Spinal cord (tissue), 9 donors: ENCODE measurements at regions not wholly inside any gene's neighbourhood (a gene's known extent, or its start where the extent isn't known, plus 50 kb on each side); places are given as distances from the start of the nearest gene placed in this dataset.

ENCODE experiments used
- DNase-seq, 6 donors: peaks; one replicate each; pipeline versions ENCODE4 v3.0.0 to v3.0.0-alpha.2; 2013 to 2015; ENCODE audit warnings: low spot score in 6 of 6, low read depth in 4 of 6
- H3K27ac ChIP-seq: one replicate; pipeline ENCODE4 v1.5.1; 2013; ENCODE audit warnings: low read depth, low read length, control low read depth
- H3K27me3 ChIP-seq: one replicate; pipeline ENCODE4 v1.6.1; 2013; ENCODE audit warnings: low read length; ENCODE audit not compliant: control insufficient read depth, insufficient read depth
- H3K36me3 ChIP-seq: one replicate; pipeline ENCODE4 v1.6.1; 2013; ENCODE audit warnings: low read length; ENCODE audit not compliant: control insufficient read depth, insufficient read depth
- H3K4me1 ChIP-seq: one replicate; pipeline ENCODE4 v1.6.1; 2013; ENCODE audit warnings: low read length; ENCODE audit not compliant: control insufficient read depth, insufficient read depth
- H3K4me3 ChIP-seq: one replicate; pipeline ENCODE4 v1.5.1; 2013; ENCODE audit warnings: low read depth, low read length, control low read depth
- H3K9me3 ChIP-seq: one replicate; pipeline ENCODE4 v1.6.1; 2013; ENCODE audit warnings: low read length; ENCODE audit not compliant: control insufficient read depth, insufficient read depth
- WGBS: methylation state at CpG from one replicate; pipeline ENCODE4 v1.1.5; 2013; ENCODE audit warnings: missing lambda C conversion rate; ENCODE audit not compliant: insufficient coverage; 5-methylcytosine and 5-hydroxymethylcytosine counted together
- donor health status: healthy.

- Histone ChIP-seq H3K27ac (no peak overlapping the region), H3K27me3 (no peaks in the 10 kb centered on the region), H3K9me3 (no peaks in the 10 kb centered on the region), H3K4me3 (no peak overlapping the region), H3K4me1 (no peaks in the 10 kb centered on the region), H3K36me3 (no peaks in the 10 kb centered on the region)
- no CpG with 5 or more reads among the region's 1 CpG for WGBS
- DNase-seq, result peak in 2 of 6 donors; percentile 34 to 65
Observed at GRCh38 chr4:125681240-125681639, 366.5 kb downstream of the FAT4 start.

GRCh38 chr4:125682730-125683129 is 368.0 kb downstream of the FAT4 start:
- no peaks in the 10 kb centered on the region for H3K27me3 ChIP-seq
- 98% methylated on average over 17 of the region's 18 CpGs for WGBS
- H3K4me1 ChIP-seq, result no peaks in the 10 kb centered on the region
- H3K9me3 ChIP-seq, result no peaks in the 10 kb centered on the region
- H3K27ac ChIP-seq, result no peak overlapping the region
- no peak for DNase-seq
- no peaks in the 10 kb centered on the region for H3K36me3 ChIP-seq
- H3K4me3 ChIP-seq, result no peak overlapping the region

- Histone ChIP-seq H3K27ac (no peak overlapping the region), H3K4me1 (no peaks in the 10 kb centered on the region), H3K36me3 (no peaks in the 10 kb centered on the region), H3K4me3 (no peak overlapping the region), H3K9me3 (no peaks in the 10 kb centered on the region), H3K27me3 (no peaks in the 10 kb centered on the region)
- no CpG with 5 or more reads among the region's 3 CpGs for WGBS
- DNase-seq, result no peak
Observed at GRCh38 chr4:125688841-125689240, 374.1 kb downstream of the FAT4 start.

- H3K4me3 ChIP-seq, result no peak overlapping the region
Observed at GRCh38 chr4:125689805-125690204, 375.1 kb downstream of the FAT4 start.

GRCh38 chr4:125693228-125693627 is 378.5 kb downstream of the FAT4 start:
- H3K9me3 ChIP-seq, result peaks cover 2% of the 10 kb centered on the region
- no peaks in the 10 kb centered on the region for H3K36me3 ChIP-seq
- peak in 5 of 6 donors; percentile 5 to 73 (median 33) for DNase-seq
- H3K27me3 ChIP-seq, result no peaks in the 10 kb centered on the region
- no peaks in the 10 kb centered on the region for H3K4me1 ChIP-seq
- H3K4me3 ChIP-seq, result no peak overlapping the region
- H3K27ac ChIP-seq, result no peak overlapping the region

More at GRCh38 chr4:125689805-125690204, 375.1 kb downstream of the FAT4 start:
- H3K36me3 ChIP-seq, result no peaks in the 10 kb centered on the region
- H3K4me1 ChIP-seq, result no peaks in the 10 kb centered on the region
- no peak overlapping the region for H3K27ac ChIP-seq
- no peak for DNase-seq
- H3K27me3 ChIP-seq, result no peaks in the 10 kb centered on the region
- H3K9me3 ChIP-seq, result no peaks in the 10 kb centered on the region

GRCh38 chr4:125702406-125702805 is 387.7 kb downstream of the FAT4 start:
- peaks cover 2% of the 10 kb centered on the region for H3K9me3 ChIP-seq
- H3K4me3 ChIP-seq, result no peak overlapping the region
- no peaks in the 10 kb centered on the region for H3K27me3 ChIP-seq
- H3K4me1 ChIP-seq, result no peaks in the 10 kb centered on the region
- no peaks in the 10 kb centered on the region for H3K36me3 ChIP-seq
- H3K27ac ChIP-seq, result no peak overlapping the region
- DNase-seq, result no peak

GRCh38 chr4:125703443-125703842 is 388.7 kb downstream of the FAT4 start:
- DNase-seq, result peak in 1 of 6 donors; percentile 34
- Histone ChIP-seq H3K4me3 (no peak overlapping the region), H3K4me1 (no peaks in the 10 kb centered on the region), H3K36me3 (no peaks in the 10 kb centered on the region), H3K27me3 (no peaks in the 10 kb centered on the region), H3K27ac (no peak overlapping the region), H3K9me3 (no peaks in the 10 kb centered on the region)
- 50% methylated on average over 1 of the region's 1 CpG for WGBS

GRCh38 chr4:125704726-125705125 is 390.0 kb downstream of the FAT4 start:
- no peaks in the 10 kb centered on the region for H3K9me3 ChIP-seq
- no peaks in the 10 kb centered on the region for H3K36me3 ChIP-seq
- H3K27ac ChIP-seq, result no peak overlapping the region
- WGBS, result no CpG with 5 or more reads among the region's 3 CpGs
- no peaks in the 10 kb centered on the region for H3K4me1 ChIP-seq
- no peak overlapping the region for H3K4me3 ChIP-seq
- no peak for DNase-seq
- H3K27me3 ChIP-seq, result no peaks in the 10 kb centered on the region

- no peak overlapping the region for H3K4me3 ChIP-seq
- H3K9me3 ChIP-seq, result no peaks in the 10 kb centered on the region
- no peaks in the 10 kb centered on the region for H3K4me1 ChIP-seq
- no peaks in the 10 kb centered on the region for H3K36me3 ChIP-seq
- WGBS, result no CpG with 5 or more reads among the region's 1 CpG
- DNase-seq, result no peak
- H3K27me3 ChIP-seq, result no peaks in the 10 kb centered on the region
- no peak overlapping the region for H3K27ac ChIP-seq
Observed at GRCh38 chr4:125705681-125706080, 390.9 kb downstream of the FAT4 start.

- no peaks in the 10 kb centered on the region for H3K9me3 ChIP-seq
- no peaks in the 10 kb centered on the region for H3K4me1 ChIP-seq
- 100% methylated on average over 10 of the region's 17 CpGs for WGBS
- DNase-seq, result no peak
- H3K36me3 ChIP-seq, result no peaks in the 10 kb centered on the region
- H3K27me3 ChIP-seq, result no peaks in the 10 kb centered on the region
- H3K4me3 ChIP-seq, result no peak overlapping the region
- H3K27ac ChIP-seq, result no peak overlapping the region
Observed at GRCh38 chr4:125707397-125707796, 392.6 kb downstream of the FAT4 start.

GRCh38 chr4:125710766-125711165 is 396.0 kb downstream of the FAT4 start:
- H3K9me3 ChIP-seq, result no peaks in the 10 kb centered on the region
- no peaks in the 10 kb centered on the region for H3K36me3 ChIP-seq
- no peak overlapping the region for H3K27ac ChIP-seq
- DNase-seq, result no peak
- no peaks in the 10 kb centered on the region for H3K27me3 ChIP-seq
- H3K4me1 ChIP-seq, result no peaks in the 10 kb centered on the region
- H3K4me3 ChIP-seq, result no peak overlapping the region
